GM19455 (cell line): ENCODE measurements at regions not wholly inside any gene's neighbourhood (a gene's known extent, or its start where the extent isn't known, plus 50 kb on each side); places are given as distances from the start of the nearest gene placed in this dataset.

ENCODE experiments used
- ATAC-seq: cut with Tn5 transposase; IDR thresholded peaks from one replicate; pipeline ENCODE4 v1.9.1; 2021; ENCODE audit not compliant: unreplicated experiment

GRCh38 chr18:61989138-61989537 lies 96.3 kb upstream of the RNF152 start:
- no peak for ATAC-seq

GRCh38 chr18:61988100-61988499 lies 95.3 kb upstream of the RNF152 start:
- no peak for ATAC-seq

DNA sequence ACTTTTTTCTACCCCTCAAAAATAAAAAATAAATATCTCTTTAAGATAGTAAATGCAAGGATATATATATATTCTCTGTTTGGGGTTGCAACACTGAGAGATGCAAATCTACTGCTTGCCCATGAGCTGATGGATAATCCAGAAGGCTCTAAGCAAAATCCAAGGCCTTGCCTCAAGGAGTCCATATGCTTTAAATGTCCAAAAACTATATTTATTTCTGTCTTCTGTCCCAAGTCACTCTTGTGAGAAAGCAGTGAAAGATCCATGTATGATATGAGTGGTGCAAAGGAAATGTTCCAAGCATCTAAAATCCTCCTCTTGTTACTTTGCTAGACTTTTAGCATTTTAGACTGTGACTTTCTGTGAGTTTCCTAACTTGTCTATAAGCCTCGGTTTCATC lies 92.9 kb upstream of the RNF152 start:
- no peak for ATAC-seq

GRCh38 chr18:61984349-61984748 lies 91.5 kb upstream of the RNF152 start:
- ATAC-seq = no peak

- ATAC-seq = no peak
Observed at GRCh38 chr18:61982475-61982874, 89.7 kb upstream of the RNF152 start.

DNA sequence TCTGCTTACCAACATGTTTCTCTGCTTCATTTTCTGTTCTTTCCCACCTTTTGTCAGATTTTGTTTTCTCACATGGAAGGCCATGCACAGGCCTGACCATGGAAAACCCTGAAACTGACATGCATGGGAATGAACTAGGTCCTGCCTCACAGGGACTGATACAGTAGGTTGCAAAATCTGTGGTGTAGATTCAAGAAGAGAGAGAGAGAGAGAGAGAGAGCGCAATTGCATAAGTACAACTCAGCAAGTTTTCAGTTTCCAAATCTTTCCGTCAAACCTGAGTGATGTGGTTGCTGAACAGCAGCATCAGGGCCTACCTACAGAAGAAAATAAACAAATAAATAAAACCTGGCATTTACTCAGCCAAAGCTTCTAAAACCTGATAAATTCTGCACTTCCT lies 87.5 kb upstream of the RNF152 start:
- no peak for ATAC-seq

- no peak for ATAC-seq
Observed at GRCh38 chr18:61975526-61976326, 82.9 kb upstream of the RNF152 start.

GRCh38 chr18:61973273-61974115 lies 80.7 kb upstream of the RNF152 start:
- no peak for ATAC-seq

DNA sequence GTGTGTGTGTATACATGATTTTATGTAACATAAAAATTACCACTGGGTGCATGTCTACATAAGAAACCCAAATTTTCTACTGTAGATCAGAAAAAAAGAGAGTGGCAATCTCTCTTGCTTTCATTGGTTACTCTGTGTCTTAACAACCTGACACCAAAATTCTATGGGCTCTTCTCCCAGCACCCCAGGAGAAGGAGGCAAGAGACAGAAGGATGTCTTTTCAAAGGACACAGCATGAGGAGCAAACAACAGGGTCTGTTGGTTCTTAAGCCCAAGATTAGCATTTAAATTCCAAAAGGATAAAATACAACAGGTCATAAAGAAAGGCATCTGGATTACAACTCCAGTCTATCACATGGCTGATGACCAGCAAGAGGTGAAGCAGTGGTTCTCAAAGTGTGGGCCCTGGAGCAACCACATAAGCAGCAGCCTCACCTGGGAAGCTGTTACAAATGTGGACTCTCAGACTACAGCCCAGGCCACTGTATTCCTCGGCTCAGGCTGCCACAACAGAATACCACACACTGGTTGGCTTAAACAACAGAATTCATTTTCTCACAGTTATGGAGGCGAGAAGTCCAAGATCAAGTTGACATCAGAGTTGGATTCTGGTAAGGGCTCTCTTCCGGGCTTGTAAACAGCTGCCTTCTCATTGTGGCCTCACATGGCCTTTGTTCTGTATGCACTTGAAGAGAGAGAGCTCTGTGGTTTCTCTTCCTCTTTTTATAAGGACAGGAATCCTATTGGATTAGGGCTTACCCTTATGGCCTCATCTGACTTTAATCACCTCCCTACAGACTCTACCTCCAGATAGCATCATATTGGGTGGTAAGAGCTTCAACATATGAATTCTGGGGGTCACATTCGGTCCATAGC lies 79.8 kb upstream of the RNF152 start:
- peak; percentile 77 for ATAC-seq

GRCh38 chr18:61967252-61967891 lies 74.6 kb upstream of the RNF152 start:
- no peak for ATAC-seq

GRCh38 chr18:61965311-61965710 lies 72.5 kb upstream of the RNF152 start:
- ATAC-seq = no peak

- ATAC-seq = no peak
Observed at GRCh38 chr18:61964616-61965015, 71.8 kb upstream of the RNF152 start.

DNA sequence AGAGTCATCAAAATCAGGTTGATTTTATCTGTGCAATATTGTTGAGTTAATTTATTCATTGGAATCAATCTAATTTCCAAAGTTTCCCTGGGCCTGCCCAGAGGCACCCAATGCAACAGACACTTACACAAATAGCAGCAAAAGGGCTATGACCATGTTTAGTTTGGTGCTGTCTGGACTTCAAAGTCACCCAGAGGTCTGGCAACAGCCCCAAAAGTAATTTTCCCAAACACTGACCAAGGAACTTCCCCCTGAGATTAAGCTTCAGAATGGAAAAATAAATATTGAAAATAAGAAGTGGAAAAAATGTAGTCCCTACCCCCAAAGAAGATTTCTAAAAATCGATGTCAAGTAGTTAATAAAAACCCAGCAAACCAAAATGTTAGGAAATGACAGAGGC lies 70.9 kb upstream of the RNF152 start:
- ATAC-seq = no peak

DNA sequence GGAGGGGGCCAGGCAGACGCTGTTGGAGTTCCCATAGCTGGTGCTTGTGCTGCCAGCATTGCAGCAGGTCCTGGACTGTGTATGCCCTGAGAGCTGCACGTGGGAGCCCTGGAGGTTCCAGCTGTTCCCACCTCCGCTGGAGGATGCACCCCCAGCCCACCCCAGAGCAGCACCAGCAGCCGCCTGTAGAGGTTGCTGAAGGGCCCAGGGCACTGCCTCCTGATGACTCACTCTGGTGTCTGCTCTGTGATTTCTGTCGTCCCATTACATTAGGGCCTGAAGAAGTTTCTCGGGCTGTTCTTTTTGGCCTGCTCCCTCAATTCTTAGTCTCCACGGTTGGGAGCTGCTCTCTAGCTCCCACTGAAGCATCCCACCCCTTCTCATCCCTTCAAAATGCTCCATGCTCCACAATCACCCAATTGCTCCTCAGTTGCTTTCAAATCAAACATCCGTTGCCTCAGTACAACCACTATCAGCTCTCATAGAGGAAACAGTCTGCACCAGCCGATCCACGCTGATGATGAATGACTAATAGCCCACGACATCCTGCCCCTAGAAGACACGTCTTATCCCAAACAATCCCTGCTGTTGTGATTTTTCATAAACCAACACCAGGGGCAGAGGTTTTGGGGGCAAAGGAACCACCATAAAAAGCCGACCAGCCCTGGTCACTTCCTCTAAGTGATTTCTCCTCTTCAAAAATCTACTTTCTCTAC lies 65.2 kb upstream of the RNF152 start:
- ATAC-seq = no peak

GRCh38 chr18:61955644-61956043 lies 62.8 kb upstream of the RNF152 start:
- ATAC-seq = peak; percentile 49

DNA sequence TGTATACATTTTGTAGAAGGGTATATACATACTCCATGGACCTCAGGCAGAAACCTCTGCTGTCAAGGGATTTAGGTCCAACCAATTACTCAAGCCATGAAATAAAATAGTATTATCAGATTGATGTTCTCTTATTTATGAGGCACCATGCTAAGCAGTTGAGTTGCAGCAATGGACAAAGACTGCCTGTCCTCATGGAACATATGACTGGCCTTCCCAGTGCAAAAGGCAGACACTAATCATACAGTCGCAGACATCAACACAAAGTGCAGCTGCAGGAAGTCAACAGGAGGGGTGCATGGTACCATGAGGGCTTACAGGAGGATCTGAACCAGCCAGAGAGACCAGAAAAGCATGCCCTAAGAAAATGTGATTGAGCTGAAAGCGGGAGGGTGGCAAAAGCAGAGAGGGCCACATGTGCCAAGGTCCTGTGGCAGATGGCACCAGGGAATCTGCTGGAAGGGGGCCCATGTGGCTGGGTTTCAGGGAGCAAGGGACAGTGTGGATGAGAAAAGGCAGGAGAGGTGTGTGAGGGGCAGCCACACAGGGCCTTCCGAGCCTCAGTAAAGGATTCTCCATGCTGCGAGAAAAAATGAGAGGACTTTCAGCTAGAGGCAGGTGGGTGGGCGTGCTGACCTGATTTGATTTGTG lies 61.4 kb upstream of the RNF152 start:
- ATAC-seq = no peak

GRCh38 chr18:61953641-61954040 lies 60.8 kb upstream of the RNF152 start:
- no peak for ATAC-seq

- no peak for ATAC-seq
Observed at GRCh38 chr18:61953161-61953560, 60.4 kb upstream of the RNF152 start.

DNA sequence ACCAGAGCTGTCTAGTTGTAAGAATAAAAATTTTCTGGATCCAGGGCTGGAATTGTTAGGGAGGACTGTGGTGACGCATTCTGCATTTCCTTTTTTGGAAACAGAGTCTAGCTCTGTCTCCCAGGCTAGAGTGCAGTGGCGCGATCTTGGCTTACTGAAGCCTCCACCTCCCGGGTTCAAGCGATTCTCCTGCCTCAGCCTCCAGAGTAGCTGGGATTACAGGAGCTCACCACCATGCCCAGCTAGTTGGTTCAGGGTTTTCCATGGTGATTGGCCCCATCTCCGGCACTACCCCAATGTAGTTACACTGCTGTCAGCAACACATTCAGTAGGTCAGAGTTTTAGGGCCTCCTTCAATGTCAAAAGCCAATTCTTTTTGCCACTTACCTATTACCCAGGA lies 58.6 kb upstream of the RNF152 start:
- no peak for ATAC-seq

DNA sequence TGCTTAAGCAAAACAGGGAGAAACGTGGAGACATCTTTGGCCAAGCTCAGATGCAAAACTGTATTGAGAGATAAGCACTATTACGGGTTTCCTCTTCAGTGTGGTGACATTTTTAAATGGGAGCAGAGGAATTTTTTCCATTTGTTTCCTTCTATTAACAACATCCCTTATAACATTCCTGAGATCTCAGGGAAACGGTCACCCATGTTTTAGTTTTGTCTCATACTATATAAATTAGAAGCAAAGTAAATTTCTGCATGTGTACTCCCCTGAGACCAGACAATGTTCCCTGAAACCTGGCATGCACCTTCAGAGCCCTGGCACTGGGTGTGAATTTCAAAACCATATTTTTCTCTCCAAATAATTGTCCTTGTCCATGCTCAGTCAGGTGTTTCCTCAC lies 57.6 kb upstream of the RNF152 start:
- no peak for ATAC-seq
